ACC112 (cell line): ENCODE measurements at regions not wholly inside any gene's neighbourhood (a gene's known extent, or its start where the extent isn't known, plus 50 kb on each side); places are given as distances from the start of the nearest gene placed in this dataset.
"Not testable (repeated sequence)": the region's sequence is repeated elsewhere in the genome, so short reads cannot be mapped to it uniquely, and the experiment has no call there.

ENCODE experiments used
- H2AFZ ChIP-seq: fragments of 200-600 bp; sonication (generic); one replicate; pipeline ENCODE4 v1.6.0; 2017; ENCODE audit warnings: antibody characterized with exemption, low read length; ENCODE audit not compliant: unreplicated experiment
- H3K27ac ChIP-seq: fragments of 200-600 bp; sonication (generic); 2 replicates; pipeline ENCODE4 v1.5.1; 2014; ENCODE audit warnings: low read depth, mild to moderate bottlenecking, antibody characterized with exemption, low read length, moderate library complexity
- H3K27me3 ChIP-seq: fragments of 200-600 bp; sonication (generic); 2 replicates; pipeline ENCODE4 v1.6.1; 2014; ENCODE audit warnings: mild to moderate bottlenecking, antibody characterized with exemption, low read length, moderate library complexity, mixed read lengths; ENCODE audit not compliant: insufficient read depth
- H3K36me3 ChIP-seq: fragments of 200-600 bp; sonication (generic); 2 replicates; pipeline ENCODE4 v1.6.1; 2016; ENCODE audit warnings: mild to moderate bottlenecking, antibody characterized with exemption, low read length, moderate library complexity, mixed read lengths; ENCODE audit not compliant: insufficient read depth
- H3K4me1 ChIP-seq: fragments of 200-600 bp; sonication (generic); one replicate; pipeline ENCODE4 v1.6.1; 2016; ENCODE audit warnings: low read length, mixed read lengths; ENCODE audit not compliant: insufficient read depth, unreplicated experiment, control insufficient read depth
- H3K4me3 ChIP-seq: fragments of 200-600 bp; sonication (generic); 2 replicates; pipeline ENCODE4 v1.5.1; 2014; ENCODE audit warnings: mild to moderate bottlenecking, low read depth, low read length
- H3K79me2 ChIP-seq: fragments of 200-600 bp; sonication (generic); one replicate; pipeline ENCODE4 v1.6.0; 2016; ENCODE audit warnings: low read length; ENCODE audit not compliant: control insufficient read depth, unreplicated experiment, insufficient read depth

- no peak overlapping the region for H3K4me3 ChIP-seq
- H3K36me3 ChIP-seq: no peaks in the 10 kb centered on the region
- no peaks in the 10 kb centered on the region for H3K79me2 ChIP-seq
- no peak overlapping the region for H3K27ac ChIP-seq
- H3K4me1 ChIP-seq: no peaks in the 10 kb centered on the region
- H2AFZ ChIP-seq: no peak overlapping the region
- no peaks in the 10 kb centered on the region for H3K27me3 ChIP-seq
Measured at GRCh38 chrX:9291629-9292028, 173.2 kb upstream of the TBL1X start.

- H2AFZ ChIP-seq: no peak overlapping the region
- H3K36me3 ChIP-seq: no peaks in the 10 kb centered on the region
- H3K4me1 ChIP-seq: no peaks in the 10 kb centered on the region
- H3K27ac ChIP-seq: no peak overlapping the region
- no peaks in the 10 kb centered on the region for H3K79me2 ChIP-seq
- H3K27me3 ChIP-seq: no peaks in the 10 kb centered on the region
- H3K4me3 ChIP-seq: no peak overlapping the region
Measured at GRCh38 chrX:9293051-9293496, 171.8 kb upstream of the TBL1X start.

- Histone ChIP-seq H3K79me2 (no peaks in the 10 kb centered on the region), H3K36me3 (no peaks in the 10 kb centered on the region), H3K4me3 (no peak overlapping the region), H2AFZ (no peak overlapping the region), H3K4me1 (no peaks in the 10 kb centered on the region), H3K27ac (no peak overlapping the region), H3K27me3 (no peaks in the 10 kb centered on the region)
Measured at GRCh38 chrX:9293903-9294302, 171.0 kb upstream of the TBL1X start.

- Histone ChIP-seq H3K27me3 (0 out of 2 replicates have a peak, but pooled peaks cover 3% of the 10 kb centered on the region), H3K4me3 (no peak overlapping the region), H2AFZ (no peak overlapping the region), H3K79me2 (no peaks in the 10 kb centered on the region), H3K4me1 (no peaks in the 10 kb centered on the region), H3K36me3 (no peaks in the 10 kb centered on the region), H3K27ac (no peak overlapping the region)
Measured at GRCh38 chrX:9295551-9295950, 169.3 kb upstream of the TBL1X start.

- H3K27ac ChIP-seq: no peak overlapping the region
- no peak overlapping the region for H2AFZ ChIP-seq
- H3K79me2 ChIP-seq: no peaks in the 10 kb centered on the region
- no peak overlapping the region for H3K4me3 ChIP-seq
- no peaks in the 10 kb centered on the region for H3K36me3 ChIP-seq
- no peaks in the 10 kb centered on the region for H3K4me1 ChIP-seq
- H3K27me3 ChIP-seq: peaks cover 4% of the 10 kb centered on the region; the same call in 1 of the 2 replicates
Measured at GRCh38 chrX:9298221-9298620, 166.6 kb upstream of the TBL1X start.

- not testable (repeated sequence) for H2AFZ ChIP-seq, H3K4me3 ChIP-seq, H3K27ac ChIP-seq
Measured at GRCh38 chrX:9299681-9300080, 165.2 kb upstream of the TBL1X start.

GRCh38 chrX:9301836-9302235, 163.0 kb upstream of the TBL1X start:
- Histone ChIP-seq H3K4me3 (no peak overlapping the region), H3K36me3 (no peaks in the 10 kb centered on the region), H3K79me2 (no peaks in the 10 kb centered on the region), H2AFZ (no peak overlapping the region), H3K27ac (no peak overlapping the region), H3K4me1 (no peaks in the 10 kb centered on the region), H3K27me3 (peaks cover 4% of the 10 kb centered on the region; the same call in 1 of the 2 replicates)

More at GRCh38 chrX:9299681-9300080, 165.2 kb upstream of the TBL1X start:
- not testable (repeated sequence) for H3K27me3 ChIP-seq, H3K79me2 ChIP-seq, H3K36me3 ChIP-seq, H3K4me1 ChIP-seq

- Histone ChIP-seq H2AFZ (no peak overlapping the region), H3K4me3 (no peak overlapping the region), H3K27me3 (peaks cover 4% of the 10 kb centered on the region; the same call in 1 of the 2 replicates), H3K36me3 (no peaks in the 10 kb centered on the region), H3K27ac (no peak overlapping the region), H3K4me1 (no peaks in the 10 kb centered on the region), H3K79me2 (no peaks in the 10 kb centered on the region)
Measured at GRCh38 chrX:9302381-9302780, 162.5 kb upstream of the TBL1X start.

GRCh38 chrX:9308426-9308825, 156.4 kb upstream of the TBL1X start:
- Histone ChIP-seq H3K4me1 (peaks cover 3% of the 10 kb centered on the region), H3K79me2 (no peaks in the 10 kb centered on the region), H3K36me3 (no peaks in the 10 kb centered on the region), H3K4me3 (no peak overlapping the region), H2AFZ (no peak overlapping the region), H3K27me3 (no peaks in the 10 kb centered on the region), H3K27ac (no peak overlapping the region)

- no peaks in the 10 kb centered on the region for H3K27me3 ChIP-seq
- no peaks in the 10 kb centered on the region for H3K36me3 ChIP-seq
- no peak overlapping the region for H3K27ac ChIP-seq
- H3K79me2 ChIP-seq: no peaks in the 10 kb centered on the region
- no peak overlapping the region for H2AFZ ChIP-seq
- peaks cover 3% of the 10 kb centered on the region for H3K4me1 ChIP-seq
- no peak overlapping the region for H3K4me3 ChIP-seq
Measured at GRCh38 chrX:9310616-9311015, 154.2 kb upstream of the TBL1X start.

- Histone ChIP-seq H3K36me3 (no peaks in the 10 kb centered on the region), H2AFZ (no peak overlapping the region), H3K79me2 (no peaks in the 10 kb centered on the region), H3K27me3 (no peaks in the 10 kb centered on the region), H3K27ac (no peak overlapping the region), H3K4me3 (no peak overlapping the region), H3K4me1 (peaks cover 3% of the 10 kb centered on the region)
Measured at GRCh38 chrX:9311421-9312160, 153.3 kb upstream of the TBL1X start.
